Motor neuron (in vitro differentiated cells): ENCODE measurements at regions not wholly inside any gene's neighbourhood (a gene's known extent, or its start where the extent isn't known, plus 50 kb on each side); places are given as distances from the start of the nearest gene placed in this dataset.

Experiments
- ATAC-seq, 8 experiments: fragments of 200-7000 bp; cut with Tn5 transposase; replicated peaks in 6 of 8; 2 replicates each; pipeline ENCODE4 v1.8.0; 2021; ENCODE audit warnings: mild to moderate bottlenecking in 8 of 8, moderate library complexity in 8 of 8
- H3K27ac ChIP-seq, 2 donors: fragments of 250-450 bp; sonication (Bioruptor Pico); 2 replicates each; pipeline ENCODE4 v1.9.0; 2021; ENCODE audit warnings: antibody characterized with exemption in 2 of 2, mild to moderate bottlenecking in 2 of 2, moderate library complexity in 1 of 2
- H3K4me1 ChIP-seq, 2 donors: fragments of 250-450 bp; sonication (Bioruptor Pico); replicated peaks in 1 of 2; 2 replicates each; pipeline ENCODE4 v1.6.1; 2021; ENCODE audit warnings: antibody characterized with exemption in 2 of 2, mild to moderate bottlenecking in 2 of 2, moderate library complexity in 1 of 2
- H3K4me3 ChIP-seq, 5 donors: fragments of 250-450 bp; sonication (Bioruptor Pico); 2 replicates each; pipeline ENCODE4 v1.9.0; 2021; ENCODE audit warnings: antibody characterized with exemption in 5 of 5, mild to moderate bottlenecking in 5 of 5, moderate library complexity in 4 of 5
- whole genome bisulfite sequencing, 10 experiments: fragments of 450-650 bp; shearing (Covaris generic); methylation state at CpG; one replicate each; pipeline ENCODE4 v1.0.0; 2022; 5-methylcytosine and 5-hydroxymethylcytosine counted together
- in situ Hi-C, 9 experiments: fragments of 400-800 bp; cut with MboI; loops; one replicate each; pipeline ENCODE4 v1.15.0; 2021; ENCODE audit warnings: low sequenced_read_pairs in 9 of 9, low pct_unique_long_range_greater_than_20kb in 2 of 9; ENCODE audit not compliant: unreplicated experiment in 9 of 9

- no peak for ATAC-seq
- Histone ChIP-seq H3K4me1 (peaks cover 0 to 9% of the 10 kb centered on the region in 2 donors), H3K27ac (no peak overlapping the region), H3K4me3 (no peak overlapping the region)
- in situ Hi-C loops, result no loop called here
Observed at GRCh38 chr6:95231416-95231815, 345.9 kb upstream of the MANEA start.

- peaks cover 0 to 7% of the 10 kb centered on the region in 2 donors for H3K4me1 ChIP-seq
- in situ Hi-C loops, result no loop called here
- no peak overlapping the region for H3K27ac ChIP-seq
- no peak for ATAC-seq
- no peak overlapping the region for H3K4me3 ChIP-seq
- 37 to 100% (median 89%) methylated on average over 2 to 4 of the region's 4 CpGs for WGBS, 10 experiments
Observed at GRCh38 chr6:95232446-95232845, 344.9 kb upstream of the MANEA start.

GRCh38 chr6:95233879-95234278 is 343.5 kb upstream of the MANEA start:
- no peak for ATAC-seq

GRCh38 chr6:95240514-95240913 is 336.8 kb upstream of the MANEA start:
- Histone ChIP-seq H3K27ac (no peak overlapping the region), H3K4me3 (no peak overlapping the region), H3K4me1 (no peaks in the 10 kb centered on the region)
- in situ Hi-C loops, result no loop called here
- no peak for ATAC-seq

More at GRCh38 chr6:95233879-95234278, 343.5 kb upstream of the MANEA start:
- 78 to 100% (median 96%) methylated on average over 1 to 8 of the region's 9 CpGs; no CpG with 5 or more reads in 2 of the 10 experiments for WGBS, 10 experiments
- H3K4me1 ChIP-seq, result peaks cover 0 to 4% of the 10 kb centered on the region in 2 donors
- in situ Hi-C loops, result no loop called here
- H3K27ac ChIP-seq, result no peak overlapping the region
- no peak overlapping the region for H3K4me3 ChIP-seq

GRCh38 chr6:95242560-95242959 is 334.8 kb upstream of the MANEA start:
- WGBS, 10 experiments, result 0 to 100% (median 80%) methylated on average over 1 of the region's 1 CpG; no CpG with 5 or more reads in 1 of the 10 experiments
- Histone ChIP-seq H3K27ac (no peak overlapping the region), H3K4me3 (no peak overlapping the region), H3K4me1 (peaks cover 0 to 1% of the 10 kb centered on the region in 2 donors)
- in situ Hi-C loops, result no loop called here
- no peak for ATAC-seq

GRCh38 chr6:95243053-95243452 is 334.3 kb upstream of the MANEA start:
- ATAC-seq, result peak in 3 of 8 experiments; percentile 64 to 93 (median 76)
- H3K4me3 ChIP-seq, result no peak overlapping the region
- peaks cover 0 to 2% of the 10 kb centered on the region in 2 donors for H3K4me1 ChIP-seq
- H3K27ac ChIP-seq, result no peak overlapping the region
- in situ Hi-C loops, result no loop called here

- in situ Hi-C loops, result no loop called here
- Histone ChIP-seq H3K27ac (no peak overlapping the region), H3K4me1 (peaks cover 0 to 2% of the 10 kb centered on the region in 2 donors), H3K4me3 (no peak overlapping the region)
- ATAC-seq, result no peak
- 0 to 100% (median 66%) methylated on average over 1 to 2 of the region's 2 CpGs; no CpG with 5 or more reads in 2 of the 10 experiments for WGBS, 10 experiments
Observed at GRCh38 chr6:95244751-95245150, 332.6 kb upstream of the MANEA start.

GRCh38 chr6:95248499-95248898 is 328.8 kb upstream of the MANEA start:
- H3K27ac ChIP-seq, result no peak overlapping the region
- H3K4me1 ChIP-seq, result peaks cover 0 to 2% of the 10 kb centered on the region in 2 donors
- WGBS, 10 experiments, result 57 to 100% (median 84%) methylated on average over 2 to 4 of the region's 4 CpGs; no CpG with 5 or more reads in 1 of the 10 experiments
- ATAC-seq, result peak in 2 of 8 experiments; percentile 32 to 48
- in situ Hi-C loops, result no loop called here
- no peak overlapping the region for H3K4me3 ChIP-seq

- H3K4me3 ChIP-seq, result no peak overlapping the region
- H3K27ac ChIP-seq, result no peak overlapping the region
- peaks cover 0 to 2% of the 10 kb centered on the region in 2 donors for H3K4me1 ChIP-seq
- in situ Hi-C loops, result no loop called here
- ATAC-seq, result peak in 2 of 8 experiments; percentile 33 to 38
Observed at GRCh38 chr6:95249175-95249574, 328.2 kb upstream of the MANEA start.

GRCh38 chr6:95249661-95250060 is 327.7 kb upstream of the MANEA start:
- WGBS, 10 experiments, result 0 to 100% (median 65%) methylated on average over 1 to 2 of the region's 2 CpGs; no CpG with 5 or more reads in 2 of the 10 experiments
- in situ Hi-C loops, result no loop called here
- peaks cover 0 to 2% of the 10 kb centered on the region in 2 donors for H3K4me1 ChIP-seq
- no peak overlapping the region for H3K27ac ChIP-seq
- H3K4me3 ChIP-seq, result no peak overlapping the region
- ATAC-seq, result no peak

- no peak overlapping the region for H3K27ac ChIP-seq
- WGBS, 10 experiments, result 0 to 38% (median 0%) methylated on average over 1 of the region's 1 CpG
- H3K4me3 ChIP-seq, result no peak overlapping the region
- ATAC-seq, result peak in 3 of 8 experiments; percentile 55 to 67 (median 60)
- in situ Hi-C loops, result no loop called here
- H3K4me1 ChIP-seq, result no peaks in the 10 kb centered on the region
Observed at GRCh38 chr6:95263840-95264239, 313.5 kb upstream of the MANEA start.

- in situ Hi-C loops, result no loop called here
- no peaks in the 10 kb centered on the region for H3K4me1 ChIP-seq
- H3K4me3 ChIP-seq, result no peak overlapping the region
- H3K27ac ChIP-seq, result no peak overlapping the region
- WGBS, 10 experiments, result 6 to 100% (median 80%) methylated on average over 2 to 4 of the region's 4 CpGs
- peak in 2 of 8 experiments; percentile 66 to 77 for ATAC-seq
Observed at GRCh38 chr6:95266537-95267258, 310.6 kb upstream of the MANEA start.

GRCh38 chr6:95274686-95275235 is 302.6 kb upstream of the MANEA start:
- WGBS, 10 experiments, result 3 to 100% (median 77%) methylated on average over 1 to 2 of the region's 2 CpGs

GRCh38 chr6:95279616-95280015 is 297.7 kb upstream of the MANEA start:
- WGBS, 10 experiments, result 0 to 100% (median 80%) methylated on average over 1 of the region's 1 CpG; no CpG with 5 or more reads in 5 of the 10 experiments
- H3K27ac ChIP-seq, result no peak overlapping the region
- no peaks in the 10 kb centered on the region for H3K4me1 ChIP-seq
- H3K4me3 ChIP-seq, result no peak overlapping the region
- no peak for ATAC-seq
- in situ Hi-C loops, result no loop called here

More at GRCh38 chr6:95274686-95275235, 302.6 kb upstream of the MANEA start:
- Histone ChIP-seq H3K27ac (no peak overlapping the region), H3K4me3 (no peak overlapping the region), H3K4me1 (peaks cover 0 to 2% of the 10 kb centered on the region in 2 donors)
- in situ Hi-C loops, result no loop called here
- ATAC-seq, result no peak
